ENCODE measurements at regions not wholly inside any gene's neighbourhood (a gene's known extent, or its start where the extent isn't known, plus 50 kb on each side); places are given as distances from the start of the nearest gene placed in this dataset.
"Not testable (repeated sequence)": the region's sequence is repeated elsewhere in the genome, so short reads cannot be mapped to it uniquely, and the experiment has no call there.

DNA sequence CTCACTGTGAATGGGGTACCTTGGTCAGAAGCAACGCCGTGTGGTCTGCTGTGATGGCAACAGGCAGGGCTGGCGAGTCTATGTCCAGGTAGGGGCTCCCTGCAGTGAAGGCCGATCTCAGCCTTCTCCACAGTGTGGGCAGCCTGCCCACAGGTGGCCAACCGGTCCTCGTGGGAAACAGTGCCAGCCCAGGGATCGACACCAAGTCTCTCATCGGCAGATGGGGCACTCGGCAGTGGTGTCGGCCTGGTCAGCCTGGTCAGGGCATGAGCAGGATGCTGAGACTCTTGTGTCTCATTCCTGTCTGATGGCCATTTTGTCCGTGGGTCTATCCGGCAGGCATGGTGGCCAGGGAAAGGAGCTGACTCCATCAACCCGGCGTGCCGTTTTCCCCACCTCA is 92.2 kb downstream of the TNFRSF13B start:
- no peaks in the 10 kb centered on the region for H3K27me3 ChIP-seq
- TF ChIP-seq POLR2A (IDR thresholded peaks at IDR 0.05), result no peak
- TF ChIP-seq, protein P1, sequence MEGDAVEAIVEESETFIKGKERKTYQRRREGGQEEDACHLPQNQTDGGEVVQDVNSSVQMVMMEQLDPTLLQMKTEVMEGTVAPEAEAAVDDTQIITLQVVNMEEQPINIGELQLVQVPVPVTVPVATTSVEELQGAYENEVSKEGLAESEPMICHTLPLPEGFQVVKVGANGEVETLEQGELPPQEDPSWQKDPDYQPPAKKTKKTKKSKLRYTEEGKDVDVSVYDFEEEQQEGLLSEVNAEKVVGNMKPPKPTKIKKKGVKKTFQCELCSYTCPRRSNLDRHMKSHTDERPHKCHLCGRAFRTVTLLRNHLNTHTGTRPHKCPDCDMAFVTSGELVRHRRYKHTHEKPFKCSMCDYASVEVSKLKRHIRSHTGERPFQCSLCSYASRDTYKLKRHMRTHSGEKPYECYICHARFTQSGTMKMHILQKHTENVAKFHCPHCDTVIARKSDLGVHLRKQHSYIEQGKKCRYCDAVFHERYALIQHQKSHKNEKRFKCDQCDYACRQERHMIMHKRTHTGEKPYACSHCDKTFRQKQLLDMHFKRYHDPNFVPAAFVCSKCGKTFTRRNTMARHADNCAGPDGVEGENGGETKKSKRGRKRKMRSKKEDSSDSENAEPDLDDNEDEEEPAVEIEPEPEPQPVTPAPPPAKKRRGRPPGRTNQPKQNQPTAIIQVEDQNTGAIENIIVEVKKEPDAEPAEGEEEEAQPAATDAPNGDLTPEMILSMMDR (IDR thresholded peaks at IDR 0.05), result no peak
- no peaks in the 10 kb centered on the region for H3K9me3 ChIP-seq
- no peak overlapping the region for H3K4me3 ChIP-seq
- DNase-seq, result no peak
- no peaks in the 10 kb centered on the region for H3K36me3 ChIP-seq (ENCODE audit: low read depth, missing control alignments)
- intact Hi-C loops (cut with DNase I; ENCODE audit: low total_unique reads), result no loop called here
- no peaks in the 10 kb centered on the region for H3K4me1 ChIP-seq
- no peak overlapping the region for H3K27ac ChIP-seq
- WGBS, 2 donors, result 80 to 90% methylated on average over 1 to 15 of the region's 15 CpGs

DNA sequence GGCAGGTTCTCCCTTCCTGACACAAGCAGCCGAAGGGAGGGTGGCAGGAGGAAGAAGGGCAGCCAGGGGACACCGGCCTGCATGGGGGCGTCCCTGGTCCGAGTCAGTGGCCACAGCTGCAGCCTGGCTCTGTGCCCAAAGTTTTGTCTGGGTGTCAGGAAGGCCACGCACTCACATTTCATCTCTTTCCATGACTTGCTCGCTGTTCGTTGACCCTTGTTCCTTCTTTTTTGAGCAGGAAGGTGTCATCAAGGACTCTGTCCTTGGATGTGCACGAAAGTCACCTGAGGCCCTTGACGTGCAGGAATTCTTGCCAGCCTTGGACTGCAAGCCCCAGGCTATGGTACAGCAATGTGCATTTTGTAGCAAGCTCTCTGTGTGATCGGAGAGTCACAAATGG is 93.3 kb downstream of the TNFRSF13B start:
- H3K4me3 ChIP-seq, result no peak overlapping the region
- no peak for DNase-seq
- TF ChIP-seq POLR2A (IDR thresholded peaks at IDR 0.05), result no peak
- TF ChIP-seq, protein P1 (IDR thresholded peaks at IDR 0.05), result no peak
- H3K4me1 ChIP-seq, result no peaks in the 10 kb centered on the region
- H3K27ac ChIP-seq, result no peak overlapping the region
- no peaks in the 10 kb centered on the region for H3K9me3 ChIP-seq
- WGBS, 2 donors, result 83 to 86% methylated on average over 10 of the region's 10 CpGs
- intact Hi-C loops (cut with DNase I; ENCODE audit: low total_unique reads), result no loop called here
- no peaks in the 10 kb centered on the region for H3K36me3 ChIP-seq (ENCODE audit: low read depth, missing control alignments)
- no peaks in the 10 kb centered on the region for H3K27me3 ChIP-seq

DNA sequence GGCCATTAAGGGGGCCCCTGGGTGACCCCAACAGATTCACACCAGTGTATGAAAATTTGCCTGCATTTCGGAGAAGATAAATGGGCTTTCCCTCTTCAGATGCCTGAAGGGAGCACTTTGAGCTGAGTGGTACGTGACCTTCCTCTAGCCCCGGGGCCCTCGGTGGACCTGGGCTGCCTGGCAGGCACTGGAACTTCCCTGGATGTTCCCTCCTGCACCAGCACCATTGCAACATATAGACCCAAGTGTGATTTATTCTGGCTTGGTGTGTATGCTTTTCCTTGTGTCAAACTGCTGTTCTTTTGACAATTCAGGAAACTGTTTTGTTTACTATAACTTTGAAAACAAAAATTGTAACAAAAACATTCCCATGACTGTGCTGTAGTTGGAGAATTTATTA is 93.8 kb downstream of the TNFRSF13B start:
- H3K36me3 ChIP-seq (ENCODE audit: low read depth, missing control alignments), result no peaks in the 10 kb centered on the region
- intact Hi-C loops (cut with DNase I; ENCODE audit: low total_unique reads), result no loop called here
- TF ChIP-seq, protein P1 (IDR thresholded peaks at IDR 0.05), result no peak
- TF ChIP-seq POLR2A (IDR thresholded peaks at IDR 0.05), result no peak
- no peak overlapping the region for H3K27ac ChIP-seq
- no peaks in the 10 kb centered on the region for H3K9me3 ChIP-seq
- no peak for DNase-seq
- 75 to 91% methylated on average over 4 of the region's 4 CpGs for WGBS, 2 donors
- H3K27me3 ChIP-seq, result no peaks in the 10 kb centered on the region
- H3K4me3 ChIP-seq, result no peak overlapping the region
- H3K4me1 ChIP-seq, result no peaks in the 10 kb centered on the region

DNA sequence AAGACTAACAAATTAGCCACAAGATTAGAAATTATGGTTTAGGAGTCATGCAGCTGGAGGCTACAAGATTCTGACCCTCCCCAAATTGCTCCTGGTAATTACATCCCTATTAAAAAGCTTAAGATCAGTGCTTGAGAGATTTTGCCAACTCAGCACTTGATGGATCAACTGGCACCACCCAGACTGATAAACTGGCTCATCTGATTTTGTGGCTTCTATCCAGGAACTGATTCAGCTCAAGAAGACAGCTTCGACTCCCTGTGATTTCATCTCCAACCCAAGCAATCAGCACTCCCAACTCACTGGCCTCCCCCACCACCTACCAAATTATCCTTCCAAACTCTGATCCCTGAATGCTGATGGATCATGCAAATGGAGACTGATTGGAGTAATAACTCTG is 94.8 kb downstream of the TNFRSF13B start:
- no peaks in the 10 kb centered on the region for H3K4me1 ChIP-seq
- no peaks in the 10 kb centered on the region for H3K27me3 ChIP-seq
- WGBS, 2 donors, result 70 to 81% methylated on average over 1 of the region's 1 CpG
- H3K9me3 ChIP-seq, result no peaks in the 10 kb centered on the region
- no peak overlapping the region for H3K4me3 ChIP-seq
- H3K27ac ChIP-seq, result no peak overlapping the region
- H3K36me3 ChIP-seq (ENCODE audit: low read depth, missing control alignments), result no peaks in the 10 kb centered on the region
- no peak for DNase-seq
- intact Hi-C loops (cut with DNase I; ENCODE audit: low total_unique reads), result no loop called here
- TF ChIP-seq POLR2A (IDR thresholded peaks at IDR 0.05), result no peak
- TF ChIP-seq, protein P1 (IDR thresholded peaks at IDR 0.05), result no peak

DNA sequence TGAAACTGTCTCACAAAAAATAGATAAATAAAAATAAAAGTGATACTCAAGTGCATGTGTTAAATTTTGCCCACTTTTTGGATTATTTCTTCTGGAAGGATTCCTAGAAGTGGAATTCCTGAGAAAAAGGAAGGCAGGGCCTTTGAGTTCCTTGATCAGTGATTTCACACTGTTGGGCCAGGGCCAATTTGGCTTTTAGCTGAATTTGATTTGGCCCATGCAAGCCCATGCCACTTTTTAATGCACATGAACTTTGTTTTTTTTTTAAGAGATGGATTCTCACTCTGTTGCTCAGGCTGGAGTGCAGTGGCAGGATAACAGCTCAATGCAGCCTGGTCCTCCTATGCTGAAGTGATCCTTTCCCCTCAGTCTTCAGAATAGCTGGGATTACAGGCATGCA is 96.3 kb downstream of the TNFRSF13B start:
- no peak overlapping the region for H3K4me3 ChIP-seq
- H3K9me3 ChIP-seq, result no peaks in the 10 kb centered on the region
- TF ChIP-seq, protein P1 (IDR thresholded peaks at IDR 0.05), result no peak
- no peak for TF ChIP-seq POLR2A (IDR thresholded peaks at IDR 0.05)
- no peaks in the 10 kb centered on the region for H3K4me1 ChIP-seq
- no peaks in the 10 kb centered on the region for H3K36me3 ChIP-seq (ENCODE audit: low read depth, missing control alignments)
- intact Hi-C loops (cut with DNase I; ENCODE audit: low total_unique reads), result no loop called here
- no peaks in the 10 kb centered on the region for H3K27me3 ChIP-seq
- DNase-seq, result no peak
- H3K27ac ChIP-seq, result no peak overlapping the region

DNA sequence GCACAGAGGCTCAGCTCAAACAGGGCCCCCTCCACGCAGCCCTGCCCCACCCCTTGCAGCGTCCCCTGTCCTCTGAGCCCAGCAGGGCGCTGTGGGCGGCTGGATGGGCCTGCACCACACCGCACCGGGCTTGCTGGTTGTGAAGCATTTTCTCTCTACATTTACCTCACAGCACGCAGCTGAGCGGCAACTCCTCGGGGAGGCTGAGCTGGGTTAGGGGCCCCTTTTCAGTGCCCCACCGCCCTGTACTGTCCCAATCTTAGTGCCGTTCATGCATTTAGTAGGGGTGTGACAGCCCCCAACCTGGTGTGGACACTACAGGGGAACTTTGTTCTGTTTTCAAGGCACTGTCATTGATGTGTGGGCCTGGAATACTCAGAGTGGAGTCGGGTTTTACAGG is 97.7 kb downstream of the TNFRSF13B start:
- H3K27me3 ChIP-seq; DNase-seq; H3K36me3 ChIP-seq (ENCODE audit: low read depth, missing control alignments); H3K9me3 ChIP-seq; H3K4me1 ChIP-seq; intact Hi-C loops (cut with DNase I; ENCODE audit: low total_unique reads); H3K4me3 ChIP-seq; H3K27ac ChIP-seq: not testable (repeated sequence)
- 46 to 84% methylated on average over 6 to 10 of the region's 12 CpGs for WGBS, 2 donors
